SK-N-SH treated with all-trans-retinoic acid at 6 μM for 48 hours (cell line): ENCODE measurements at regions not wholly inside any gene's neighbourhood (a gene's known extent, or its start where the extent isn't known, plus 50 kb on each side); places are given as distances from the start of the nearest gene placed in this dataset.

Experiments
- ATAC-seq: fragments of 200-7000 bp; cut with Tn5 transposase; 3 replicates; pipeline ENCODE4 v1.9.1; 2020; ENCODE audit warnings: mild to moderate bottlenecking, moderate library complexity
- ARNTL ChIP-seq: fragments of 450-650 bp; formaldehyde crosslinking; IDR thresholded peaks from 2 replicates; pipeline ENCODE4 v1.5.0; 2020; ENCODE audit warnings: low read depth, mild to moderate bottlenecking, moderate library complexity, borderline replicate concordance
- BACH2 ChIP-seq: fragments of 250-450 bp; sonication (Bioruptor Pico); IDR thresholded peaks from 2 replicates; pipeline ENCODE4 v1.9.0; 2021; ENCODE audit warnings: mild to moderate bottlenecking, borderline replicate concordance
- CREB5 ChIP-seq: fragments of 250-450 bp; sonication (Bioruptor Pico); IDR thresholded peaks from 2 replicates; pipeline ENCODE4 v1.5.1; 2020; ENCODE audit warnings: low read depth, mild to moderate bottlenecking, moderate library complexity
- CSDC2 ChIP-seq: fragments of 250-450 bp; sonication (Bioruptor Pico); IDR thresholded peaks from 2 replicates; pipeline ENCODE4 v1.5.0; 2020; ENCODE audit warnings: mild to moderate bottlenecking, moderate library complexity
- ESRRG ChIP-seq: fragments of 250-450 bp; sonication (Bioruptor Pico); IDR thresholded peaks from 2 replicates; pipeline ENCODE4 v1.6.1; 2021; ENCODE audit warnings: mild to moderate bottlenecking
- ISL1 ChIP-seq: fragments of 250-450 bp; sonication (Bioruptor Pico); IDR thresholded peaks from 2 replicates; pipeline ENCODE4 v2.1.2; 2022; ENCODE audit warnings: mild to moderate bottlenecking, moderate library complexity
- PPARA ChIP-seq: fragments of 250-450 bp; sonication (Bioruptor Pico); IDR thresholded peaks from 2 replicates; pipeline ENCODE4 v1.5.0; 2020; ENCODE audit warnings: mild to moderate bottlenecking, borderline replicate concordance
- RARB ChIP-seq: fragments of 250-450 bp; sonication (Bioruptor Pico); IDR thresholded peaks from 2 replicates; pipeline ENCODE4 v1.8.0; 2021; ENCODE audit warnings: mild to moderate bottlenecking, moderate library complexity
- SNAI2 ChIP-seq: fragments of 250-450 bp; sonication (Bioruptor Pico); IDR thresholded peaks from 2 replicates; pipeline ENCODE4 v1.5.0; 2020; ENCODE audit warnings: mild to moderate bottlenecking, moderate library complexity
- TCF4 ChIP-seq: fragments of 250-450 bp; sonication (Bioruptor Pico); IDR thresholded peaks from 2 replicates; pipeline ENCODE4 v1.8.0; 2021; ENCODE audit warnings: mild to moderate bottlenecking, moderate library complexity, borderline replicate concordance
- TOX ChIP-seq: fragments of 250-450 bp; sonication (Bioruptor Pico); IDR thresholded peaks from 2 replicates; pipeline ENCODE4 v1.8.0; 2021; ENCODE audit warnings: mild to moderate bottlenecking, moderate library complexity, borderline replicate concordance
- TSHZ2 ChIP-seq: fragments of 250-450 bp; sonication (Bioruptor Pico); IDR thresholded peaks from 2 replicates; pipeline ENCODE4 v1.5.0; 2020; ENCODE audit warnings: mild to moderate bottlenecking, moderate library complexity
- ZFP3 ChIP-seq: fragments of 250-450 bp; sonication (Bioruptor Pico); IDR thresholded peaks from 2 replicates; pipeline ENCODE4 v1.5.0; 2020; ENCODE audit warnings: mild to moderate bottlenecking, moderate library complexity
- ZFP30 ChIP-seq: fragments of 450-650 bp; formaldehyde crosslinking; IDR thresholded peaks from 2 replicates; pipeline ENCODE4 v1.5.0; 2022; ENCODE audit warnings: mild to moderate bottlenecking, moderate library complexity
- ZNF70 ChIP-seq: fragments of 450-650 bp; formaldehyde crosslinking; IDR thresholded peaks from 2 replicates; pipeline ENCODE4 v1.5.0; 2020; ENCODE audit warnings: mild to moderate bottlenecking, moderate library complexity
- ZNF8 ChIP-seq: fragments of 450-650 bp; formaldehyde crosslinking; IDR thresholded peaks from 2 replicates; pipeline ENCODE4 v1.5.0; 2020; ENCODE audit warnings: mild to moderate bottlenecking, moderate library complexity
- TF ChIP-seq, protein P1 (sequence below): fragments of 250-450 bp; sonication (Bioruptor Pico); IDR thresholded peaks from 2 replicates; pipeline ENCODE4 v1.8.0; 2021; ENCODE audit warnings: low read depth, mild to moderate bottlenecking, moderate library complexity, borderline replicate concordance
- TF ChIP-seq, protein P2 (sequence below): fragments of 250-450 bp; sonication (Bioruptor Pico); IDR thresholded peaks from 2 replicates; pipeline ENCODE4 v1.8.0; 2020; ENCODE audit warnings: mild to moderate bottlenecking, moderate library complexity, borderline replicate concordance

DNA sequence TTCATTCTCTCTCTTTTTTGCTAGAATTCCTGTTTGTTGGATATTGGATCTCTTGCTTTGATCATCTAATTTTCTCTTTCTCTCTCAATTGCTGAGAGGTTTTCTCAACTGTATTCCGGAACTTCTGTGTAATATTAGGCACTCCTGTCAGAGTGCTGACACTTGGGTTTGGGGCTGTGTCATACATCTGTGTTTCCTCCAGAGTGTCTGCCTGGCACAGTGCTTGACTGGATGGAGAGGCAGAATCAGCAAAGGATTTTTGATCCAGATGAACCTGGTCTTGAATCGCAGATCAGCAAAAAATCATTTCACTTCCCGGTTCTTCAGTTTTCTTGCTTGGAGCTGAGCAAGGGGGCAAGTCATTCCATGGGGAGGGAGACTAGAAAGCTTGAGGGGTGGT is 87.7 kb upstream of the CXCR4 start:
- no peak for ATAC-seq
- TF ChIP-seq, protein P1, sequence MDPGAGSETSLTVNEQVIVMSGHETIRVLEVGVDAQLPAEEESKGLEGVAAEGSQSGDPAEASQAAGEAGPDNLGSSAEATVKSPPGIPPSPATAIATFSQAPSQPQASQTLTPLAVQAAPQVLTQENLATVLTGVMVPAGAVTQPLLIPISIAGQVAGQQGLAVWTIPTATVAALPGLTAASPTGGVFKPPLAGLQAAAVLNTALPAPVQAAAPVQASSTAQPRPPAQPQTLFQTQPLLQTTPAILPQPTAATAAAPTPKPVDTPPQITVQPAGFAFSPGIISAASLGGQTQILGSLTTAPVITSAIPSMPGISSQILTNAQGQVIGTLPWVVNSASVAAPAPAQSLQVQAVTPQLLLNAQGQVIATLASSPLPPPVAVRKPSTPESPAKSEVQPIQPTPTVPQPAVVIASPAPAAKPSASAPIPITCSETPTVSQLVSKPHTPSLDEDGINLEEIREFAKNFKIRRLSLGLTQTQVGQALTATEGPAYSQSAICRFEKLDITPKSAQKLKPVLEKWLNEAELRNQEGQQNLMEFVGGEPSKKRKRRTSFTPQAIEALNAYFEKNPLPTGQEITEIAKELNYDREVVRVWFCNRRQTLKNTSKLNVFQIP (CRISPR knock-in tag): no peak
- no peak for TF ChIP-seq ZFP30
- no peak for TF ChIP-seq TOX (CRISPR knock-in tag)

DNA sequence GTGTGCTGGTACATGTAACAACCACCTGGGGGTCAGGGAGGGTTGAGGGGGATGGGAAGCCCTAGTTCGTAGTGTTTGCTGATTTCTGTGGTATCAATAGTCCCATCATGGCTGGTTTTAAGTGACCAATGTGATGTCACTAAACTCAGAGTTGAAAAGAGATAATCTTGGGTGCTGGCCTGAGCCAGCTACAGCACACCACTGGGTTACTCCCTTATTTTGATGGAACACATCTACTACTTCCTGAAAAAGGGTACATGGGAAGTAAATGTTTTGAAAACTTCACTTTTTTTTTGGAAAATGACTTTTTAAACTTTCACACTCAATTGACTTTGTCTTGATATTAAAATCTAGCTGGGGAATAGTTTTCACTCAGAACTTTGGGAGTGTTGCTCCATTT is 87.0 kb upstream of the CXCR4 start:
- no peak for ATAC-seq

DNA sequence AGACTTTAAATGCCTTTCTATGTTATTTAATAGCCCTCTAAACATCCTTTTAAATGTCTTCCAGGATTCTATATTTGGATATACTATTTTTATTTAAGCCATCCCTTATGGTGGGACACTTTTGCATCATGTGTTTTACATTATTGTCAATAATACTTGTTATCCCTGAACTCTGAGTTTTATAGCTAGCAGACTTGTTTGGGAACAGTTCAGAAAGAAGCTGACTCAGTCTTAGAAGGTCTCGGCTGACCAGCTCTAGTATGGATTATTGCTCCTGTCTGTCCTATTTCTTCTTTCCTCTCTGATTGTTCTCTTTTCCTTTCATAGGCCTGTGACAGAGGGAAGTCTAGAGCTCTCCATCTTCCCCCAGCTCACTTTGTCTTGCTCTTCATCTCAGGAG is 77.3 kb upstream of the CXCR4 start:
- ATAC-seq: no peak
- TF ChIP-seq SNAI2 (CRISPR knock-in tag) (no peak), CSDC2 (CRISPR knock-in tag) (no peak), CREB5 (CRISPR knock-in tag) (no peak), ISL1 (CRISPR knock-in tag) (no peak), ARNTL (no peak), ZNF8 (CRISPR knock-in tag) (no peak), ZNF70 (CRISPR knock-in tag) (no peak)
- TF ChIP-seq, protein P2, sequence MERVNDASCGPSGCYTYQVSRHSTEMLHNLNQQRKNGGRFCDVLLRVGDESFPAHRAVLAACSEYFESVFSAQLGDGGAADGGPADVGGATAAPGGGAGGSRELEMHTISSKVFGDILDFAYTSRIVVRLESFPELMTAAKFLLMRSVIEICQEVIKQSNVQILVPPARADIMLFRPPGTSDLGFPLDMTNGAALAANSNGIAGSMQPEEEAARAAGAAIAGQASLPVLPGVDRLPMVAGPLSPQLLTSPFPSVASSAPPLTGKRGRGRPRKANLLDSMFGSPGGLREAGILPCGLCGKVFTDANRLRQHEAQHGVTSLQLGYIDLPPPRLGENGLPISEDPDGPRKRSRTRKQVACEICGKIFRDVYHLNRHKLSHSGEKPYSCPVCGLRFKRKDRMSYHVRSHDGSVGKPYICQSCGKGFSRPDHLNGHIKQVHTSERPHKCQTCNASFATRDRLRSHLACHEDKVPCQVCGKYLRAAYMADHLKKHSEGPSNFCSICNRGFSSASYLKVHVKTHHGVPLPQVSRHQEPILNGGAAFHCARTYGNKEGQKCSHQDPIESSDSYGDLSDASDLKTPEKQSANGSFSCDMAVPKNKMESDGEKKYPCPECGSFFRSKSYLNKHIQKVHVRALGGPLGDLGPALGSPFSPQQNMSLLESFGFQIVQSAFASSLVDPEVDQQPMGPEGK (CRISPR knock-in tag): no peak
- TF ChIP-seq, protein P1 (CRISPR knock-in tag): no peak
- TF ChIP-seq, all 23 proteins: peak for 0

More for the DNA sequence above, 87.0 kb upstream of the CXCR4 start:
- TF ChIP-seq TCF4 (CRISPR knock-in tag): no peak
- no peak for TF ChIP-seq RARB (CRISPR knock-in tag)
- no peak for TF ChIP-seq ESRRG (CRISPR knock-in tag)
- TF ChIP-seq ISL1 (CRISPR knock-in tag): no peak
- no peak for TF ChIP-seq CSDC2 (CRISPR knock-in tag)
- no peak for TF ChIP-seq TOX (CRISPR knock-in tag)
- TF ChIP-seq PPARA (CRISPR knock-in tag): no peak
- TF ChIP-seq BACH2: no peak
- TF ChIP-seq TSHZ2: no peak
- TF ChIP-seq ARNTL: no peak
- TF ChIP-seq ZFP3 (CRISPR knock-in tag): no peak
- TF ChIP-seq, all 23 proteins: peak for 0

DNA sequence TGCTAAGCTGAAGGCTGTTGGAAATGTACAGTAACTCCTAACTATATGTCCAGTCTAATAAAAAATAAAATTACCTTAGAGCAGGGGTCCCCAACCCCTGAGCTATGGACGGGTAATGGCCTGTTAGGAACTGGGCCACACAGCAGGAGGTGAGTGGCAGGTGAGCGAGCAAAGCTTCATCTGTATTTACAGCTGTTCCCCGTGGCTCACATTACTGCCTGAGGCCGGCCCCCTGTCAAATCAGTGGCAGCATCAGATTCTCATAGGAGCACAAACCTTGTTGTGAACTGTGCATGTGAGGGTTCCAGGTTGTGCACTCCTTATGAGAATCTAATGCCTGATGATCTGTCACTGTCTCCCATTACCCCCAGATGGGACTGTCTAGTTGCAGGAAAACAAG is 73.1 kb upstream of the CXCR4 start:
- TF ChIP-seq TSHZ2: no peak
- TF ChIP-seq ISL1 (CRISPR knock-in tag): no peak
- TF ChIP-seq, all 23 proteins: peak for 0
- no peak for ATAC-seq
